ENCODE measurements at regions not wholly inside any gene's neighbourhood (a gene's known extent, or its start where the extent isn't known, plus 50 kb on each side); places are given as distances from the start of the nearest gene placed in this dataset.
A peak's percentile ranks its signal among the peaks of the same experiment; 100 is the strongest.
"Not testable (repeated sequence)": the region's sequence is repeated elsewhere in the genome, so short reads cannot be mapped to it uniquely, and the experiment has no call there.

DNA sequence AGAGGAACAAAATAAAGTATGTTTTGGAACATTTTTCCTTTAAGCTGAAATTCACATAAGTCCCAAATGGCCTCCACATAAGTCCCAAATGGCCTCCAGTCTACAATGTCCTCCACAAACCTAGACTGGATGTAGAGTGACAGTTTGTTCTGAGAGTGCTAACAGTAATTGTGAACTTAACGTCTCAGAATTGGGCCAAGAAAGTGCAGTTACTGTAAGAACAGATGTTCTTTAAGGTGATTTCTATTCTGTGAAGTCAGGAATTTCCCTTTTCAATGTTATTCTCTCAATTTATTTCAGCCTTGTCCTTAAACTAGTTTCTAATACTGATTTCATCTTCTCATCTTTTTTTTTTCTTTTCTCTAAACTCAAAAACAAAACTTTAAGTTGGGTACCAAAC, 188.7 kb upstream of the SEMA3E start:
- no peaks in the 10 kb centered on the region for H3F3A ChIP-seq (ENCODE audit: insufficient read depth)
- H4K20me1 ChIP-seq (ENCODE audit: insufficient read depth), result no peaks in the 10 kb centered on the region
- no peak for TF ChIP-seq EZH2phosphoT487 (IDR thresholded peaks at IDR 0.05; ENCODE audit: insufficient read depth, low read depth)
- WGBS, 2 experiments (ENCODE audit: low coverage in 1 of 2, low lambda C conversion rate in 2 of 2, missing lambda C conversion rate in 2 of 2), result 81 to 89% methylated on average over 1 of the region's 1 CpG
- no peaks in the 10 kb centered on the region for H3K79me2 ChIP-seq (ENCODE audit: insufficient read depth)
- in situ Hi-C loops (cut with MboI), result no loop called here
- no peaks in the 10 kb centered on the region for H3K9me3 ChIP-seq (ENCODE audit: low read depth)
- no peaks in the 10 kb centered on the region for H3K27me3 ChIP-seq (replicated peaks; ENCODE audit: insufficient read depth)
- no peak overlapping the region for H3K27ac ChIP-seq
- H3K4me2 ChIP-seq (ENCODE audit: unreplicated experiment), result no peak overlapping the region
- H2AFZ ChIP-seq, result no peak overlapping the region
- H3K9me2 ChIP-seq (ENCODE audit: insufficient read depth), result no peaks in the 10 kb centered on the region
- H3K4me1 ChIP-seq (ENCODE audit: insufficient read depth), result no peaks in the 10 kb centered on the region
- DNase-seq, result no peak
- no peaks in the 10 kb centered on the region for H3K36me3 ChIP-seq (ENCODE audit: low read depth)
- no peak overlapping the region for H3K9ac ChIP-seq
- no peak overlapping the region for H3K4me3 ChIP-seq

DNA sequence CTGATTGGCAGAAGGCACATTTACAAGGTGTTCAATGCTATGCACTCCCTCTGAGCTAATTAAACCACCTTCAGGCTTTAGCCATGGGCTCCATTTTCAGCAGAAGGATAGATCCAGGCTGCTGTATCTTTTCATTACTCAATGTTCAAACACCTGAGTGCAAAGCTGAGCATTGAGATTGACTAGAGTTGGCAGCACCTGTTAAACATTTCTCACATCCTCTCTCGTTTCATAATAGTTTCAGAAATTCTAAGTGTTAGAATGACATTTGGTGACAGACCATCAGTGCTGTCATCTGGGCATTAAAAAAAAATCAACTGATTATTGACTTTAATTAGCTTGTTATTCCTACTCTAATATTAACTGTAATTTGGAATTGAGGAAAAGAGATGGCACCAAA, 187.1 kb upstream of the SEMA3E start:
- 31 to 52% methylated on average over 1 of the region's 1 CpG for WGBS, 2 experiments (ENCODE audit: low coverage in 1 of 2, low lambda C conversion rate in 2 of 2, missing lambda C conversion rate in 2 of 2)
- H3K27me3 ChIP-seq (replicated peaks; ENCODE audit: insufficient read depth), result no peaks in the 10 kb centered on the region
- no peak overlapping the region for H3K4me2 ChIP-seq (ENCODE audit: unreplicated experiment)
- H3K4me3 ChIP-seq, result no peak overlapping the region
- no peaks in the 10 kb centered on the region for H3K4me1 ChIP-seq (ENCODE audit: insufficient read depth)
- no peak overlapping the region for H2AFZ ChIP-seq
- no peaks in the 10 kb centered on the region for H3K79me2 ChIP-seq (ENCODE audit: insufficient read depth)
- H4K20me1 ChIP-seq (ENCODE audit: insufficient read depth), result no peaks in the 10 kb centered on the region
- no peaks in the 10 kb centered on the region for H3K9me3 ChIP-seq (ENCODE audit: low read depth)
- H3K9me2 ChIP-seq (ENCODE audit: insufficient read depth), result no peaks in the 10 kb centered on the region
- TF ChIP-seq EZH2 (IDR thresholded peaks at IDR 0.05; ENCODE audit: insufficient read depth, poor library complexity, severe bottlenecking) (no peak), EZH2phosphoT487 (IDR thresholded peaks at IDR 0.05; ENCODE audit: insufficient read depth, low read depth) (no peak)
- no peak for DNase-seq
- H3K36me3 ChIP-seq (ENCODE audit: low read depth), result no peaks in the 10 kb centered on the region
- no peaks in the 10 kb centered on the region for H3F3A ChIP-seq (ENCODE audit: insufficient read depth)
- H3K27ac ChIP-seq, result no peak overlapping the region
- H3K9ac ChIP-seq, result no peak overlapping the region
- in situ Hi-C loops (cut with MboI), result no loop called here

DNA sequence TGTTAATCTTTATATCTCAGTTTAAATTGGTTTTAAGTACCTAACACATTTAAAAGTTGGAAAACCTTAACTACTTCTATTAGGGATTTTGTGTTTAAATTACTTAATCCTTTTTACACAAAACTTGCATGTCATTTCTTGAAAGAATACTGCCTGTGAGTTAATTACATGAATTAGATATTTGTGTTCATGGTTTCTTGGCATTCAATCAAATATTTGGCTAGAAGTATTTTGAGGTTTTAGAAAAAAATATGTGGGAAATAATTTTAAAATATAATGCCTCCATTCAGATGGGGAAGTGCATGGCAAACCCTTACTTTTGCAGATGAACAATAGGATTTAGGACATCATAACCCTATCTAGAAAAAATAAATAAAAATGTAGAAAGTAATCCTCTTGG, 186.5 kb upstream of the SEMA3E start:
- H3K27me3 ChIP-seq (replicated peaks; ENCODE audit: insufficient read depth), result no peaks in the 10 kb centered on the region
- no peaks in the 10 kb centered on the region for H4K20me1 ChIP-seq (ENCODE audit: insufficient read depth)
- no peaks in the 10 kb centered on the region for H3K79me2 ChIP-seq (ENCODE audit: insufficient read depth)
- no peak overlapping the region for H3K4me3 ChIP-seq
- H3K27ac ChIP-seq, result no peak overlapping the region
- no peaks in the 10 kb centered on the region for H3K4me1 ChIP-seq (ENCODE audit: insufficient read depth)
- H3K9me3 ChIP-seq (ENCODE audit: low read depth), result no peaks in the 10 kb centered on the region
- DNase-seq, result peak; percentile 21
- TF ChIP-seq EZH2phosphoT487 (IDR thresholded peaks at IDR 0.05; ENCODE audit: insufficient read depth, low read depth) (no peak), EZH2 (IDR thresholded peaks at IDR 0.05; ENCODE audit: insufficient read depth, poor library complexity, severe bottlenecking) (no peak)
- H3F3A ChIP-seq (ENCODE audit: insufficient read depth), result no peaks in the 10 kb centered on the region
- H3K4me2 ChIP-seq (ENCODE audit: unreplicated experiment), result no peak overlapping the region
- H3K9ac ChIP-seq, result no peak overlapping the region
- H2AFZ ChIP-seq, result no peak overlapping the region
- H3K9me2 ChIP-seq (ENCODE audit: insufficient read depth), result no peaks in the 10 kb centered on the region
- in situ Hi-C loops (cut with MboI), result no loop called here
- no peaks in the 10 kb centered on the region for H3K36me3 ChIP-seq (ENCODE audit: low read depth)

GRCh38 chr7:83833721-83834120, 184.8 kb upstream of the SEMA3E start:
- H3K27me3 ChIP-seq (replicated peaks; ENCODE audit: insufficient read depth); H3K27ac ChIP-seq; H3K9me2 ChIP-seq (ENCODE audit: insufficient read depth); H3F3A ChIP-seq (ENCODE audit: insufficient read depth); H2AFZ ChIP-seq; H3K9me3 ChIP-seq (ENCODE audit: low read depth); H4K20me1 ChIP-seq (ENCODE audit: insufficient read depth); H3K4me3 ChIP-seq; H3K36me3 ChIP-seq (ENCODE audit: low read depth); H3K4me2 ChIP-seq (ENCODE audit: unreplicated experiment); H3K79me2 ChIP-seq (ENCODE audit: insufficient read depth); in situ Hi-C loops (cut with MboI); H3K4me1 ChIP-seq (ENCODE audit: insufficient read depth); H3K9ac ChIP-seq; DNase-seq: not testable (repeated sequence)
- 57 to 74% methylated on average over 4 to 5 of the region's 5 CpGs for WGBS, 2 experiments (ENCODE audit: low coverage in 1 of 2, low lambda C conversion rate in 2 of 2, missing lambda C conversion rate in 2 of 2)

DNA sequence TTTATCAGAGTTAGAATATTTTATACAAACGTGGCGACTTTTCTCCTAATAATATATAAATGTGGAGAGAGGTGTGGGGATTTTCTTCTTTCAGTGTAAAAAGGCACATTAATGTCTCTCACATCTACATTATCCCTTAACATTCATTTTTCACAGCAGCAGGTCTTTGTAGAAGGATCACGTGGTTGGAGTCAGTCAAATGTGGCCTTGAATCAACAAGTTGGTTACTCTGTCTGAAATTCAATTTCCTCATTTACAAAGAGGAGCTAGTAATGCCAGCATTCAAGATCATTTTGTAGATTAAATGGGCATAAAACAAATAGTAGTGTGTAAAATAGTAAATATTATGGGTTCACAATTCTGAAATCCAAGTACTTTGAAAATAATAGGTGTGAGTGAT, 183.1 kb upstream of the SEMA3E start:
- no peak overlapping the region for H3K4me3 ChIP-seq
- H3K27ac ChIP-seq, result no peak overlapping the region
- no peaks in the 10 kb centered on the region for H3K36me3 ChIP-seq (ENCODE audit: low read depth)
- no peak for TF ChIP-seq EZH2phosphoT487 (IDR thresholded peaks at IDR 0.05; ENCODE audit: insufficient read depth, low read depth)
- no peak for TF ChIP-seq EZH2 (IDR thresholded peaks at IDR 0.05; ENCODE audit: insufficient read depth, poor library complexity, severe bottlenecking)
- no peak overlapping the region for H3K4me2 ChIP-seq (ENCODE audit: unreplicated experiment)
- no peaks in the 10 kb centered on the region for H3K4me1 ChIP-seq (ENCODE audit: insufficient read depth)
- H3K27me3 ChIP-seq (replicated peaks; ENCODE audit: insufficient read depth), result no peaks in the 10 kb centered on the region
- no peaks in the 10 kb centered on the region for H3K9me3 ChIP-seq (ENCODE audit: low read depth)
- DNase-seq, result no peak
- no peak overlapping the region for H2AFZ ChIP-seq
- no peaks in the 10 kb centered on the region for H4K20me1 ChIP-seq (ENCODE audit: insufficient read depth)
- WGBS, 2 experiments (ENCODE audit: low coverage in 1 of 2, low lambda C conversion rate in 2 of 2, missing lambda C conversion rate in 2 of 2), result 43 to 50% methylated on average over 3 of the region's 3 CpGs
- H3K9me2 ChIP-seq (ENCODE audit: insufficient read depth), result no peaks in the 10 kb centered on the region
- in situ Hi-C loops (cut with MboI), result no loop called here
- H3K9ac ChIP-seq, result no peak overlapping the region
- no peaks in the 10 kb centered on the region for H3F3A ChIP-seq (ENCODE audit: insufficient read depth)
- H3K79me2 ChIP-seq (ENCODE audit: insufficient read depth), result no peaks in the 10 kb centered on the region
